GM10266 (cell line): ENCODE measurements at regions not wholly inside any gene's neighbourhood (a gene's known extent, or its start where the extent isn't known, plus 50 kb on each side); places are given as distances from the start of the nearest gene placed in this dataset.
"Not testable (repeated sequence)": the region's sequence is repeated elsewhere in the genome, so short reads cannot be mapped to it uniquely, and the experiment has no call there.

Experiments
- DNase-seq: peaks from one replicate; pipeline ENCODE4 v3.0.0; 2012; ENCODE audit errors: extremely low spot score
- CTCF ChIP-seq: IDR thresholded peaks from 2 replicates; pipeline ENCODE4 v1.5.1; 2012; ENCODE audit warnings: mild to moderate bottlenecking, low read depth; ENCODE audit not compliant: control insufficient read depth, insufficient read depth; ENCODE audit errors: missing control alignments

GRCh38 chr7:4450483-4450882, 231.6 kb upstream of the FOXK1 start:
- no peak for TF ChIP-seq CTCF
- no peak for DNase-seq

- no peak for TF ChIP-seq CTCF
- DNase-seq: no peak
Measured at GRCh38 chr7:4460597-4460996, 221.5 kb upstream of the FOXK1 start.

- DNase-seq: no peak
- no peak for TF ChIP-seq CTCF
Measured at GRCh38 chr7:4461531-4461930, 220.6 kb upstream of the FOXK1 start.

GRCh38 chr7:4468320-4469102, 213.6 kb upstream of the FOXK1 start:
- no peak for DNase-seq
- no peak for TF ChIP-seq CTCF

GRCh38 chr7:4470246-4470645, 211.8 kb upstream of the FOXK1 start:
- no peak for DNase-seq
- no peak for TF ChIP-seq CTCF

- no peak for TF ChIP-seq CTCF
- DNase-seq: no peak
Measured at GRCh38 chr7:4472728-4473127, 209.4 kb upstream of the FOXK1 start.

- TF ChIP-seq CTCF: peak; percentile 7
- DNase-seq: no peak
Measured at GRCh38 chr7:4479367-4480039, 202.6 kb upstream of the FOXK1 start.

- not testable (repeated sequence) for DNase-seq
Measured at GRCh38 chr7:4480131-4480530, 202.0 kb upstream of the FOXK1 start.
